SU-DHL-6 (cell line): ENCODE measurements at regions not wholly inside any gene's neighbourhood (a gene's known extent, or its start where the extent isn't known, plus 50 kb on each side); places are given as distances from the start of the nearest gene placed in this dataset.

Experiments
- H2AFZ ChIP-seq: fragments of 200-600 bp; sonication (generic); 2 replicates; pipeline ENCODE4 v1.6.1; 2014; ENCODE audit warnings: low read depth, mild to moderate bottlenecking, moderate library complexity, mixed read lengths, antibody characterized with exemption, low read length; ENCODE audit not compliant: severe bottlenecking
- H3F3A ChIP-seq: fragments of 200-600 bp; shearing (Covaris generic); 2 replicates; pipeline ENCODE4 v1.6.0; 2016; ENCODE audit warnings: antibody characterized with exemption, mild to moderate bottlenecking; ENCODE audit not compliant: insufficient read depth
- H3K27ac ChIP-seq: fragments of 200-600 bp; sonication (generic); 2 replicates; pipeline ENCODE4 v1.5.1; 2016; ENCODE audit warnings: low read depth, mild to moderate bottlenecking, low read length, moderate library complexity, mixed read lengths
- H3K27me3 ChIP-seq: fragments of 200-600 bp; sonication (generic), shearing (Covaris generic); 2 replicates; pipeline ENCODE4 v1.6.0; 2014; ENCODE audit warnings: mild to moderate bottlenecking, low read length
- H3K36me3 ChIP-seq: fragments of 200-600 bp; sonication (generic); 2 replicates; pipeline ENCODE4 v1.6.1; 2014; ENCODE audit warnings: mild to moderate bottlenecking, low read length, mixed read lengths
- H3K4me2 ChIP-seq: fragments of 300-600, 200-600 bp; shearing (Covaris generic), sonication (generic); 2 replicates; pipeline ENCODE4 v1.6.0; 2014; ENCODE audit warnings: low read length, low read depth, mild to moderate bottlenecking; ENCODE audit not compliant: poor library complexity, severe bottlenecking
- H3K4me3 ChIP-seq: fragments of 200-600 bp; sonication (generic); 2 replicates; pipeline ENCODE4 v1.5.1; 2014; ENCODE audit warnings: antibody characterized with exemption, low read length, mild to moderate bottlenecking, mixed read lengths; ENCODE audit not compliant: insufficient read depth, poor library complexity, severe bottlenecking
- H3K79me2 ChIP-seq: fragments of 200-600 bp; sonication (generic); 2 replicates; pipeline ENCODE4 v1.6.1; 2014; ENCODE audit warnings: mild to moderate bottlenecking, low read length, moderate library complexity; ENCODE audit not compliant: insufficient read depth
- H3K9ac ChIP-seq: fragments of 200-600 bp; sonication (generic); 2 replicates; pipeline ENCODE4 v1.7.0; 2014; ENCODE audit warnings: mild to moderate bottlenecking, low read length
- H3K9me2 ChIP-seq: fragments of 200-600 bp; sonication (generic); replicated peaks from 2 replicates; pipeline ENCODE4 v1.6.1; 2014; ENCODE audit warnings: low read length; ENCODE audit not compliant: insufficient read depth
- H3K9me3 ChIP-seq: fragments of 200-600 bp; sonication (generic); 2 replicates; pipeline ENCODE4 v1.6.1; 2014; ENCODE audit warnings: low read length, mixed read lengths; ENCODE audit not compliant: insufficient read depth
- H4K20me1 ChIP-seq: fragments of 200-600 bp; sonication (generic); 2 replicates; pipeline ENCODE4 v1.6.1; 2014; ENCODE audit warnings: low read depth, mild to moderate bottlenecking, antibody characterized with exemption, low read length, moderate library complexity, mixed read lengths
- CTCF ChIP-seq: fragments of 200-600 bp; sonication (generic); IDR thresholded peaks from one replicate; pipeline ENCODE4 v1.5.1; 2017; ENCODE audit warnings: antibody characterized with exemption, mild to moderate bottlenecking, low read length, moderate library complexity; ENCODE audit not compliant: insufficient read depth, poor library complexity, severe bottlenecking
- EZH2phosphoT487 ChIP-seq: fragments of 200-600 bp; sonication (generic), shearing (Covaris generic); conservative IDR thresholded peaks from 2 replicates; pipeline ENCODE4 v1.6.1; 2018; ENCODE audit warnings: mild to moderate bottlenecking, antibody characterized with exemption, low read length, moderate library complexity, mixed read lengths

- H3K27ac ChIP-seq = no peak overlapping the region
- H3K9ac ChIP-seq = no peak overlapping the region
- no peaks in the 10 kb centered on the region for H3K9me2 ChIP-seq
- no peaks in the 10 kb centered on the region for H4K20me1 ChIP-seq
- H3K4me2 ChIP-seq = no peak overlapping the region
- H3K9me3 ChIP-seq = no peaks in the 10 kb centered on the region
- H3F3A ChIP-seq = no peaks in the 10 kb centered on the region
- no peaks in the 10 kb centered on the region for H3K36me3 ChIP-seq
- H3K27me3 ChIP-seq = no peaks in the 10 kb centered on the region
- no peak overlapping the region for H2AFZ ChIP-seq
- H3K79me2 ChIP-seq = no peaks in the 10 kb centered on the region
- no peak overlapping the region for H3K4me3 ChIP-seq
- no peak for TF ChIP-seq CTCF
- no peak for TF ChIP-seq EZH2phosphoT487
Measured at GRCh38 chr9:87086221-87086818, 139.0 kb upstream of the GAS1 start.

- no peak for TF ChIP-seq CTCF
- TF ChIP-seq EZH2phosphoT487 = no peak
- no peak overlapping the region for H3K9ac ChIP-seq
- no peak overlapping the region for H2AFZ ChIP-seq
- H3K9me3 ChIP-seq = no peaks in the 10 kb centered on the region
- H3K79me2 ChIP-seq = no peaks in the 10 kb centered on the region
- H3K4me2 ChIP-seq = no peak overlapping the region
- no peak overlapping the region for H3K4me3 ChIP-seq
- no peaks in the 10 kb centered on the region for H3K27me3 ChIP-seq
- no peaks in the 10 kb centered on the region for H3F3A ChIP-seq
- H3K9me2 ChIP-seq = no peaks in the 10 kb centered on the region
- H3K27ac ChIP-seq = no peak overlapping the region
- no peaks in the 10 kb centered on the region for H3K36me3 ChIP-seq
- H4K20me1 ChIP-seq = no peaks in the 10 kb centered on the region
Measured at GRCh38 chr9:87087197-87087596, 139.9 kb upstream of the GAS1 start.

DNA sequence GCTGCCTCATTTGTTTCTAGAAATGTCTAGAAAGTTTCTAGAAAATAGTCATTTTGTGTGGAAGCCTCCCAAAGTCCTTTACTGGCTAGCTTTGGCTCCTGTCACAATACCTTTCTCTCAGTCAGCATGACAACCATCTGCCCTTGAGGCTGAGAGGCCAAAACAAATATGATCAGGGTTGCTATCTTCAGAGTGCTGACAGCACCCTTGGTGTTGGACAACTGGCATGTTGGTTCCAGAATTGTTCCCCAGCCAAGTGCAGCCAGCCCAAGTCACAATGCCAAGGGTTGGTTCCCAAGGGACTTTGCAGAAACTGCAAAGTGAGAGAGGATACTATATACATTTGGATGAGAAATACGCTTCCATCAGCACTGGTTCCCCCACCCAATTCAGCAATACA is 140.9 kb upstream of the GAS1 start:
- no peaks in the 10 kb centered on the region for H3K27me3 ChIP-seq

More for the DNA sequence above, 140.9 kb upstream of the GAS1 start:
- H3K79me2 ChIP-seq = no peaks in the 10 kb centered on the region
- no peak overlapping the region for H3K4me2 ChIP-seq
- no peak overlapping the region for H2AFZ ChIP-seq
- H3K9me2 ChIP-seq = no peaks in the 10 kb centered on the region
- no peaks in the 10 kb centered on the region for H4K20me1 ChIP-seq
- no peak overlapping the region for H3K4me3 ChIP-seq
- no peaks in the 10 kb centered on the region for H3K9me3 ChIP-seq
- H3K27ac ChIP-seq = no peak overlapping the region
- no peaks in the 10 kb centered on the region for H3F3A ChIP-seq
- no peaks in the 10 kb centered on the region for H3K36me3 ChIP-seq
- TF ChIP-seq EZH2phosphoT487 (no peak), CTCF (no peak)
- no peak overlapping the region for H3K9ac ChIP-seq
